Astrocyte (in vitro differentiated cells and primary cell): ENCODE measurements at regions not wholly inside any gene's neighbourhood (a gene's known extent, or its start where the extent isn't known, plus 50 kb on each side); places are given as distances from the start of the nearest gene placed in this dataset.

Source experiments
- CTCF ChIP-seq: IDR thresholded peaks from 2 replicates; pipeline ENCODE4 v1.5.1; 2011; ENCODE audit warnings: low read depth, mild to moderate bottlenecking, inconsistent platforms, low read length, moderate library complexity; ENCODE audit not compliant: insufficient read depth
- EZH2 ChIP-seq: IDR thresholded peaks from 2 replicates; pipeline ENCODE4 v1.6.1; 2012; ENCODE audit warnings: mild to moderate bottlenecking, low read length, inconsistent platforms; ENCODE audit not compliant: insufficient read depth

- TF ChIP-seq CTCF (peak; percentile 79), EZH2 (no peak)
Measured at GRCh38 chr3:30199096-30199759, 407.2 kb upstream of the TGFBR2 start.
